C4-2B (cell line): ENCODE measurements at regions not wholly inside any gene's neighbourhood (a gene's known extent, or its start where the extent isn't known, plus 50 kb on each side); places are given as distances from the start of the nearest gene placed in this dataset.
"Not testable (repeated sequence)": the region's sequence is repeated elsewhere in the genome, so short reads cannot be mapped to it uniquely, and the experiment has no call there.

ENCODE experiments used
- H3K27ac ChIP-seq: fragments of 450-650 bp; 2 replicates; pipeline ENCODE4 v1.5.1; 2017
- CTCF ChIP-seq: fragments of 450-650 bp; conservative IDR thresholded peaks from 2 replicates; pipeline ENCODE4 v1.5.1; 2017; ENCODE audit warnings: mild to moderate bottlenecking
- ZFX ChIP-seq: fragments of 450-650 bp; IDR thresholded peaks from 2 replicates; pipeline ENCODE4 v1.6.1; 2017

GRCh38 chr14:35963209-35963608 is 137.1 kb downstream of the BRMS1L start:
- no peak for TF ChIP-seq ZFX
- peak; percentile 65 for TF ChIP-seq CTCF
- H3K27ac ChIP-seq: no peak overlapping the region

DNA sequence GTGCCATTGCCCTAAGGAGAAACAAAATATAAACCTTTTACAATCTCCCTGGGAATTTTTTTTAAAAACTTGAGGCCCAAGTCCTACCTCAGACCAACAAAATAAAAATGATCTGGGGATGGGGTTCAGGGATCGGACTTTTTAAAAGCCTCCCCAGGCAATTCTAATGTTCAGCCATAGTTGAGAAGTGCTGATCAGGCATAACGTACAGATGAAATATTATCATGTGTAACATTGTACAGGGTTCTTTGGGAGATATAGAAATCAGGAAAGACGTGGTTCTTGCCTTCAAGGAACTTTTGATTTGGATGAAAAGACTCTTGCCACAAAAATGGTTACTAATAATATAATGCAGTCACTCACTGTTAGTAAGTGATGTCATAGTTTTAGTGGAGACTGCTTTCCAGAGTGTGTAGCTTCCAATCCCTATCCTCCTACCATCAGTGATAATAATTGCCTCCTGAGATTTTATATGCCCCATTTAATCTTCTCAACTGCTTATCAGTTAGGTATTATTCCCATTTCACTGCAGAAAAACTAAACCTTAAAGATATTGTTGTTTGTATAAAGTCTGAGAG is 135.6 kb downstream of the BRMS1L start:
- H3K27ac ChIP-seq: no peak overlapping the region
- no peak for TF ChIP-seq CTCF

- peak; percentile 10; the same call in 1 of the 2 replicates for TF ChIP-seq CTCF
- TF ChIP-seq ZFX: no peak
- no peak overlapping the region for H3K27ac ChIP-seq
Observed at GRCh38 chr14:35959835-35960234, 133.7 kb downstream of the BRMS1L start.

DNA sequence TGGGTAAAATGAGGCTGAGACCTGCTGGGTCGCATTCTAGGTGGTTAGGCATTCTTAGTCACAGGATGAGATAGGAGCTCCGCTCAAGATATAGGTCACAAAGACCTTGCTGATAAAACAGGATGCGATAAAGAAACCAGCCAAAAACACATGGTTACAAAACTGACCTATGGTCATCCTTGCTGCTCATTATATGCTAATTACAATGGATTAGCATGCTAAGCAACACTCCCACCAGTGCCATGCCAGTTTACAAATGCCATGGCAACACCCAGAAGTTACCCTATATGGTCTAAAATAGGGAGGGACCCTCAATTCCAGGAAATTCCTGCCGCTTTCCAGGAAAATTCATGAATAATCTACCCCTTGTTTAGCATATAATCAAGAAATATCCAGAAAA is 132.4 kb downstream of the BRMS1L start:
- no peak for TF ChIP-seq ZFX
- no peak for TF ChIP-seq CTCF
- H3K27ac ChIP-seq: no peak overlapping the region

GRCh38 chr14:35956376-35957085 is 130.4 kb downstream of the BRMS1L start:
- no peak for TF ChIP-seq CTCF
- TF ChIP-seq ZFX: no peak
- no peak overlapping the region for H3K27ac ChIP-seq

- no peak for TF ChIP-seq CTCF
- no peak for TF ChIP-seq ZFX
- H3K27ac ChIP-seq: no peak overlapping the region
Observed at GRCh38 chr14:35952584-35952983, 126.4 kb downstream of the BRMS1L start.

- H3K27ac ChIP-seq: no peak overlapping the region
Observed at GRCh38 chr14:35949920-35950513, 123.9 kb downstream of the BRMS1L start.

GRCh38 chr14:35947983-35948382 is 121.8 kb downstream of the BRMS1L start:
- H3K27ac ChIP-seq: not testable (repeated sequence)

More at GRCh38 chr14:35949920-35950513, 123.9 kb downstream of the BRMS1L start:
- TF ChIP-seq ZFX: no peak
- no peak for TF ChIP-seq CTCF
